Neural cell (in vitro differentiated cells): ENCODE measurements at regions not wholly inside any gene's neighbourhood (a gene's known extent, or its start where the extent isn't known, plus 50 kb on each side); places are given as distances from the start of the nearest gene placed in this dataset.

ENCODE experiments used
- H2AFZ ChIP-seq: fragments of 200-600, 300-800 bp; sonication (generic), shearing (Covaris generic); 2 replicates; pipeline ENCODE4 v1.6.0; 2014; ENCODE audit warnings: low read depth, mild to moderate bottlenecking, antibody characterized with exemption, low read length, moderate library complexity
- H3F3A ChIP-seq: fragments of 200-600 bp; shearing (Covaris generic); 2 replicates; pipeline ENCODE4 v1.6.1; 2016; ENCODE audit warnings: mild to moderate bottlenecking, moderate library complexity, mixed read lengths, antibody characterized with exemption, low read length; ENCODE audit not compliant: insufficient read depth, poor library complexity, severe bottlenecking
- H3K27ac ChIP-seq: fragments of 200-600, 300-800 bp; sonication (generic), shearing (Covaris generic); 2 replicates; pipeline ENCODE4 v1.5.1; 2014; ENCODE audit warnings: mild to moderate bottlenecking, low read length, moderate library complexity
- H3K27me3 ChIP-seq: fragments of 300-800, 200-600 bp; sonication (generic), shearing (Covaris generic); 2 replicates; pipeline ENCODE4 v1.6.0; 2014; ENCODE audit warnings: mild to moderate bottlenecking, low read depth, low read length, moderate library complexity; ENCODE audit not compliant: insufficient read depth
- H3K36me3 ChIP-seq: fragments of 300-800, 200-600 bp; sonication (generic), shearing (Covaris generic); 2 replicates; pipeline ENCODE4 v1.5.1; 2014; ENCODE audit warnings: mild to moderate bottlenecking, antibody characterized with exemption, low read length, moderate library complexity; ENCODE audit not compliant: insufficient read depth
- H3K4me2 ChIP-seq: fragments of 300-800, 200-600 bp; sonication (generic), shearing (Covaris generic); 2 replicates; pipeline ENCODE4 v1.6.0; 2014; ENCODE audit warnings: mild to moderate bottlenecking, low read length
- H3K4me3 ChIP-seq: fragments of 300-800, 200-600 bp; sonication (generic), shearing (Covaris generic); 2 replicates; pipeline ENCODE4 v1.5.1; 2014; ENCODE audit warnings: mild to moderate bottlenecking, low read length, moderate library complexity
- H3K79me2 ChIP-seq: fragments of 200-600 bp; shearing (Covaris generic); replicated peaks from 2 replicates; pipeline ENCODE4 v1.6.0; 2014; ENCODE audit warnings: mild to moderate bottlenecking, low read length, moderate library complexity; ENCODE audit not compliant: insufficient read depth
- H3K9ac ChIP-seq: fragments of 300-800, 200-600 bp; sonication (generic), shearing (Covaris generic); 2 replicates; pipeline ENCODE4 v1.6.1; 2016; ENCODE audit warnings: mild to moderate bottlenecking, low read length, mixed read lengths
- H3K9me2 ChIP-seq: fragments of 200-600 bp; shearing (Covaris generic); 2 replicates; pipeline ENCODE4 v1.6.1; 2016; ENCODE audit warnings: mild to moderate bottlenecking, low read length, mixed read lengths; ENCODE audit not compliant: insufficient read depth
- H3K9me3 ChIP-seq: fragments of 200-600, 300-800 bp; sonication (generic), shearing (Covaris generic); 2 replicates; pipeline ENCODE4 v1.6.1; 2016; ENCODE audit warnings: mild to moderate bottlenecking, mixed run types, low read length, moderate library complexity, mixed read lengths
- H4K20me1 ChIP-seq: fragments of 200-600 bp; shearing (Covaris generic); 2 replicates; pipeline ENCODE4 v1.6.1; 2016; ENCODE audit warnings: mild to moderate bottlenecking, mixed run types; ENCODE audit not compliant: insufficient read depth
- CTCF ChIP-seq: fragments of 450-650 bp; IDR thresholded peaks from 2 replicates; pipeline ENCODE4 v1.5.1; 2014; ENCODE audit warnings: antibody characterized with exemption, mild to moderate bottlenecking, moderate library complexity; ENCODE audit not compliant: poor library complexity, severe bottlenecking
- EP300 ChIP-seq: fragments of 450-650 bp; conservative IDR thresholded peaks from 2 replicates; pipeline ENCODE4 v1.6.1; 2014; ENCODE audit warnings: antibody characterized with exemption, mild to moderate bottlenecking, moderate library complexity; ENCODE audit not compliant: poor library complexity, severe bottlenecking
- EZH2 ChIP-seq: fragments of 200-600, 300-800 bp; shearing (Covaris generic), sonication (generic); IDR thresholded peaks from 2 replicates; pipeline ENCODE4 v1.6.1; 2014; ENCODE audit warnings: antibody characterized with exemption, low read length, borderline replicate concordance, mild to moderate bottlenecking; ENCODE audit not compliant: insufficient read depth, poor library complexity, severe bottlenecking
- MXI1 ChIP-seq: fragments of 450-650 bp; conservative IDR thresholded peaks from 2 replicates; pipeline ENCODE4 v1.6.1; 2014; ENCODE audit warnings: antibody characterized with exemption, mild to moderate bottlenecking; ENCODE audit not compliant: poor library complexity, severe bottlenecking
- POLR2AphosphoS5 ChIP-seq: IDR thresholded peaks from 2 replicates; pipeline ENCODE4 v1.6.1; 2012
- RAD21 ChIP-seq: fragments of 450-650 bp; conservative IDR thresholded peaks from 2 replicates; pipeline ENCODE4 v1.6.1; 2014; ENCODE audit warnings: antibody characterized with exemption, mild to moderate bottlenecking, moderate library complexity
- REST ChIP-seq: IDR thresholded peaks from 2 replicates; pipeline ENCODE4 v1.6.1; 2012; ENCODE audit warnings: borderline replicate concordance
- SMC3 ChIP-seq: fragments of 450-650 bp; conservative IDR thresholded peaks from 2 replicates; pipeline ENCODE4 v1.6.1; 2014; ENCODE audit warnings: antibody characterized with exemption, mild to moderate bottlenecking, moderate library complexity; ENCODE audit not compliant: poor library complexity
- TAF1 ChIP-seq: IDR thresholded peaks from 2 replicates; pipeline ENCODE4 v1.6.1; 2012; ENCODE audit warnings: low read depth

- TF ChIP-seq REST: no peak
- no peak for TF ChIP-seq CTCF
- TF ChIP-seq SMC3: no peak
- TF ChIP-seq POLR2AphosphoS5: no peak
- no peak for TF ChIP-seq EZH2
- no peak for TF ChIP-seq TAF1
- TF ChIP-seq EP300: no peak
- no peak for TF ChIP-seq RAD21
- no peak for TF ChIP-seq MXI1
- H3K27ac ChIP-seq: no peak overlapping the region
- H3K79me2 ChIP-seq: no peaks in the 10 kb centered on the region
- no peak overlapping the region for H2AFZ ChIP-seq
- H3K4me2 ChIP-seq: no peak overlapping the region
- no peaks in the 10 kb centered on the region for H4K20me1 ChIP-seq
- no peaks in the 10 kb centered on the region for H3K9me2 ChIP-seq
- H3K9me3 ChIP-seq: no peaks in the 10 kb centered on the region
- H3K4me3 ChIP-seq: no peak overlapping the region
- no peaks in the 10 kb centered on the region for H3K36me3 ChIP-seq
- no peak overlapping the region for H3K9ac ChIP-seq
- no peaks in the 10 kb centered on the region for H3F3A ChIP-seq
- H3K27me3 ChIP-seq: no peaks in the 10 kb centered on the region
These were observed 73.3 kb downstream of the RHOB start for GRCh38 chr2:20520128-20520527.

GRCh38 chr2:20521193-20521592 is 74.3 kb downstream of the RHOB start:
- Histone ChIP-seq H3K36me3 (no peaks in the 10 kb centered on the region), H3K27me3 (no peaks in the 10 kb centered on the region), H3K9me2 (no peaks in the 10 kb centered on the region), H3K9ac (no peak overlapping the region), H3K4me2 (no peak overlapping the region), H3K79me2 (no peaks in the 10 kb centered on the region), H2AFZ (no peak overlapping the region), H4K20me1 (no peaks in the 10 kb centered on the region), H3K9me3 (no peaks in the 10 kb centered on the region), H3K4me3 (no peak overlapping the region), H3F3A (no peaks in the 10 kb centered on the region), H3K27ac (no peak overlapping the region)
- TF ChIP-seq TAF1 (no peak), CTCF (no peak), SMC3 (no peak), MXI1 (no peak), REST (no peak), EZH2 (no peak), EP300 (no peak), POLR2AphosphoS5 (no peak), RAD21 (no peak)
